Right lobe of liver (tissue), 6 donors: ENCODE measurements at regions not wholly inside any gene's neighbourhood (a gene's known extent, or its start where the extent isn't known, plus 50 kb on each side); places are given as distances from the start of the nearest gene placed in this dataset.

Experiments
- ATAC-seq, 4 donors: fragments of 200-7000 bp; cut with Tn5 transposase; one replicate each; pipeline ENCODE4 v1.9.1; 2020; ENCODE audit warnings: mild to moderate bottlenecking in 4 of 4, moderate library complexity in 4 of 4
- DNase-seq, 3 donors: peaks; one replicate each; pipeline ENCODE4 v3.0.0-alpha.2; 2020
- H3K27ac ChIP-seq, 3 donors: fragments of 200-600 bp; one replicate each; pipeline ENCODE4 v1.8.0; 2022
- H3K27me3 ChIP-seq, 2 donors: fragments of 200-600 bp; one replicate each; pipeline ENCODE4 v1.8.0; 2022
- H3K36me3 ChIP-seq, 4 donors: fragments of 200-600 bp; sonication (generic) in 1 of 4; one replicate each; pipeline versions ENCODE4 v1.5.1 to v1.8.0; 2017 to 2022; ENCODE audit warnings: control low read depth in 1 of 4
- H3K4me1 ChIP-seq, 4 donors: fragments of 200-600 bp; sonication (generic) in 1 of 4; one replicate each; pipeline versions ENCODE4 v1.5.1 to v1.8.0; 2017 to 2022; ENCODE audit warnings: control low read depth in 1 of 4
- H3K4me3 ChIP-seq, 3 donors: fragments of 200-600 bp; one replicate each; pipeline ENCODE4 v1.8.0; 2022
- H3K9me3 ChIP-seq, 4 donors: fragments of 200-600 bp; sonication (generic) in 1 of 4; one replicate each; pipeline versions ENCODE4 v1.5.1 to v1.8.0; 2017 to 2022; ENCODE audit warnings: control low read depth in 1 of 4
- POLR2A ChIP-seq: fragments of 450-650 bp; IDR thresholded peaks from one replicate; pipeline ENCODE4 v1.6.1; 2017; ENCODE audit warnings: antibody characterized with exemption, mild to moderate bottlenecking
- WGBS: methylation state at CpG from one replicate; pipeline ENCODE4 v1.1.6; 2018; ENCODE audit warnings: low coverage, low lambda C conversion rate; ENCODE audit not compliant: insufficient coverage; ENCODE audit errors: missing lambda C conversion rate; 5-methylcytosine and 5-hydroxymethylcytosine counted together
- intact Hi-C, 2 donors: fragments of 100-400 bp; cut with DNase I; formaldehyde crosslinking; loops; one replicate each; pipeline versions ENCODE4 v1.11.2 to v1.14.1; 2022
- TF ChIP-seq, protein P1 (sequence below), 4 donors: fragments of 200-600 bp in 3 of 4; fragments of 450-650 bp in 1 of 4; IDR thresholded peaks; one replicate each; pipeline versions ENCODE4 v1.5.1 to v1.8.0; 2016 to 2022; ENCODE audit warnings: antibody characterized with exemption in 4 of 4, mild to moderate bottlenecking in 2 of 4
- donor health status: DM: no; HTN: yes; CAD: no.
- donor health status: DM: no; HTN: no; CAD: no.
- donor health status: DM: no; HTN: no; CAD: no.
- donor health status: DM: no; HTN: yes; CAD: no.
- donor health status: DM: no; HTN: yes; CAD: no.

DNA sequence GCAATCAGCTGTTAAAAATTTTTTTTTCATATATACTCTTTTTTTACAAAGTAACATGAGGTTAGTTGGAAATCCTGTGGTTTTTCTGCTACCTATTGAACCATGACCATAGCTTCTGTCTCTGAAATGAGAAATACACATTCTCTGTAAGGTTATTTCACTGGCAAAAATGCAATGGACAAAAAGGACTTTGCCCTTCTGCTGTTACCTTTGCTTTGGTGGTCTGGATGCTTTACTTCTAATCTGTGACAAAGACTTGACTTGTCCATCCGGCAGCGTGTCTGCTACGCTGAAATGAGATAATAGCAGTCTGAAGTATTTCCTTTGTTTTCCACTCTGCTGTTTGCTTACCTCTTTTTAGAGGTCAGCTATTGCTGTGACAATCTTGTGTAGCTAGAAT is 412.8 kb downstream of the SLITRK6 start:
- no peak for TF ChIP-seq POLR2A
- TF ChIP-seq, protein P1, sequence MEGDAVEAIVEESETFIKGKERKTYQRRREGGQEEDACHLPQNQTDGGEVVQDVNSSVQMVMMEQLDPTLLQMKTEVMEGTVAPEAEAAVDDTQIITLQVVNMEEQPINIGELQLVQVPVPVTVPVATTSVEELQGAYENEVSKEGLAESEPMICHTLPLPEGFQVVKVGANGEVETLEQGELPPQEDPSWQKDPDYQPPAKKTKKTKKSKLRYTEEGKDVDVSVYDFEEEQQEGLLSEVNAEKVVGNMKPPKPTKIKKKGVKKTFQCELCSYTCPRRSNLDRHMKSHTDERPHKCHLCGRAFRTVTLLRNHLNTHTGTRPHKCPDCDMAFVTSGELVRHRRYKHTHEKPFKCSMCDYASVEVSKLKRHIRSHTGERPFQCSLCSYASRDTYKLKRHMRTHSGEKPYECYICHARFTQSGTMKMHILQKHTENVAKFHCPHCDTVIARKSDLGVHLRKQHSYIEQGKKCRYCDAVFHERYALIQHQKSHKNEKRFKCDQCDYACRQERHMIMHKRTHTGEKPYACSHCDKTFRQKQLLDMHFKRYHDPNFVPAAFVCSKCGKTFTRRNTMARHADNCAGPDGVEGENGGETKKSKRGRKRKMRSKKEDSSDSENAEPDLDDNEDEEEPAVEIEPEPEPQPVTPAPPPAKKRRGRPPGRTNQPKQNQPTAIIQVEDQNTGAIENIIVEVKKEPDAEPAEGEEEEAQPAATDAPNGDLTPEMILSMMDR (IDR thresholded peaks at IDR 0.05) = no peak
- DNase-seq (no peak), ATAC-seq (no peak)
- Histone ChIP-seq H3K27me3 (no peaks in the 10 kb centered on the region), H3K4me1 (no peaks in the 10 kb centered on the region), H3K27ac (no peak overlapping the region), H3K4me3 (no peak overlapping the region), H3K36me3 (no peaks in the 10 kb centered on the region), H3K9me3 (no peaks in the 10 kb centered on the region)
- intact Hi-C loops = no loop called here
- 7% methylated on average over 3 of the region's 3 CpGs for WGBS

DNA sequence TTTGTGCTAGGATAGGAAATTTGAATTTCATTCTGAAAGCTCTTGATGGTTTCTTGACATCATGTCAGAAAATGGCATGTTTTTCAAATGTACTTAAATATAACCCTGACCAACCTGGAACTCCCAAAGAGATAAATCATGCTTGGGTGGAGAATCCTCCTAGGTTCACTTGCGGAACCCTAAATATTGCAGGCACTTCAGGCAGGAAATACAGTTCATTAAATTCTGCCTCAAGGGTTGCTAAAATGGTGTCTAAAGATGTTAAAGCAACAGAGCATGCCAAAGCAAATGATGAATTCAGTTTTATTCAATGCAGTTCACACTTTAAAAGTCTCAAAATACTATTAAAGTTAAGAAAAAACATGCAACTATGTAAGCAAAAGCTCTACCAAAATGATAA is 415.9 kb downstream of the SLITRK6 start:
- H3K9me3 ChIP-seq = no peaks in the 10 kb centered on the region
- no peak for TF ChIP-seq POLR2A
- TF ChIP-seq, protein P1 (IDR thresholded peaks at IDR 0.05) = no peak
- 85% methylated on average over 1 of the region's 1 CpG for WGBS

DNA sequence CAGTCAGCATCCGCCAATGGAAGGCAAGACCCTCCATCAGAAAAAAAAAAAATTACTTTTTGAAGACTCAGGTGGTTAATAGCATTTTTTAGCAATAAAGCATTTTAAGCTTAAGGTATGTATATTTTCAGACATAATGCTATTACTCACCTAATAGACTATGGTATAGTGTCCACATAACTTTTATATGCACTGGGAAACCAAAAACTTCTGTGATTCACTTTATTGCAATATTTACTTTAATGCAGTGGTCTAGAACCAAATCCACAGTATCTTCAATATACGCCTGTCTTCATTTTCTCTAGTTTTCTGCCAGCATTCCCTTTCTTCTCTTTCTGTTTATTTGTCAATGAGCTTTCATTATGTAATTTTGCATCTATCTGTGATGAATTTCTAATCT is 418.1 kb downstream of the SLITRK6 start:
- H3K27ac ChIP-seq = no peak overlapping the region
- H3K4me1 ChIP-seq = no peaks in the 10 kb centered on the region
- DNase-seq (no peak), ATAC-seq (no peak)
- H3K27me3 ChIP-seq = no peaks in the 10 kb centered on the region
- no peaks in the 10 kb centered on the region for H3K9me3 ChIP-seq
- intact Hi-C loops = no loop called here
- no peak overlapping the region for H3K4me3 ChIP-seq
- no peak for TF ChIP-seq POLR2A
- 71% methylated on average over 2 of the region's 2 CpGs for WGBS
- no peaks in the 10 kb centered on the region for H3K36me3 ChIP-seq

More for the DNA sequence above, 415.9 kb downstream of the SLITRK6 start:
- ATAC-seq = no peak
- H3K36me3 ChIP-seq = no peaks in the 10 kb centered on the region
- H3K27ac ChIP-seq = no peak overlapping the region
- DNase-seq = no peak
- no peaks in the 10 kb centered on the region for H3K27me3 ChIP-seq
- no peak overlapping the region for H3K4me3 ChIP-seq
- no peaks in the 10 kb centered on the region for H3K4me1 ChIP-seq
- intact Hi-C loops = no loop called here

DNA sequence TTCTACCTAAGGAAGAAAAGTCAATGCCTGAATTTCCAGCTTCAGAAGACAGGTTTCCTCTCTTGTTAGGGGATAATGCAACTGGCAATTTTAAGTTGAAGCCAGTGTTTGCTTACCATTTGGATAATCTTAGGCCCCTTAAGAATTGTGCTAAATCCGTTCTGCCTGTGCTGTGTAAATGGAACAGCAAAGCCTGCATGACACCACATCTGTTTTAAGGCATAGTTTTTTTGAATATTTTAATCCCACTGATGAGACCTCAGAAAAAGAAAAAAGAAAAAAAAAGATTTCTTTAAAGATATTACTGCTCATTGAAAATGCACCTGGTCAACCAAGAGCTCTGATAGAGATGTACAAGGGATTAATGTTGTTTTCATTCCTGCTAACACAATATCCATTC is 419.2 kb downstream of the SLITRK6 start:
- Histone ChIP-seq H3K27me3 (no peaks in the 10 kb centered on the region), H3K9me3 (no peaks in the 10 kb centered on the region), H3K27ac (no peak overlapping the region), H3K36me3 (no peaks in the 10 kb centered on the region), H3K4me1 (no peaks in the 10 kb centered on the region), H3K4me3 (no peak overlapping the region)
- DNase-seq (no peak), ATAC-seq (no peak)
- whole genome bisulfite sequencing = 42% methylated on average over 1 of the region's 1 CpG
- intact Hi-C loops = no loop called here
- TF ChIP-seq, protein P1 (IDR thresholded peaks at IDR 0.05) = no peak
- no peak for TF ChIP-seq POLR2A

DNA sequence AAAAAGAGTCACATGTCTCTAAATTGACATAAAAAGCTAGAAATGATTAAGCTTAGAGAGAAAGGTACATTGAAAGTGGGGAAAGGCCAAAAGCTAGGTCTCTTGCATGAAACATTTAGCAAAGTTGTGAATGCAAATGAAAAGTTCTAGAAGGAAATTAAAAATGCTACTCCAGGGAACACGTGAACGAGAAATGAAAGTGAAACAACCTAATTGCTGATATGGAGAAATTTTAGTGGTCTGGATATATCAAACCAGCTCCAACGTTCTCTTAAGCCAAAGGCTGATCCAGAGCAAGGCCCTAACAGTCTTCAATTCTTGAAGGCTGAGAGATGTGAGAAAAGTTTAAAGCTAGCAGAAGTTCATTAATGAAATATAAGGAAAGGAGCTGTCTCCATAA is 419.8 kb downstream of the SLITRK6 start:
- Histone ChIP-seq H3K4me3 (no peak overlapping the region), H3K27me3 (no peaks in the 10 kb centered on the region), H3K36me3 (no peaks in the 10 kb centered on the region), H3K27ac (no peak overlapping the region), H3K4me1 (no peaks in the 10 kb centered on the region), H3K9me3 (no peaks in the 10 kb centered on the region)
- DNase-seq = no peak
- TF ChIP-seq POLR2A = no peak
- TF ChIP-seq, protein P1 (IDR thresholded peaks at IDR 0.05) = no peak
- intact Hi-C loops = no loop called here
- 17% methylated on average over 3 of the region's 3 CpGs for WGBS
- no peak for ATAC-seq
